ENCODE measurements at regions not wholly inside any gene's neighbourhood (a gene's known extent, or its start where the extent isn't known, plus 50 kb on each side); places are given as distances from the start of the nearest gene placed in this dataset.

DNA sequence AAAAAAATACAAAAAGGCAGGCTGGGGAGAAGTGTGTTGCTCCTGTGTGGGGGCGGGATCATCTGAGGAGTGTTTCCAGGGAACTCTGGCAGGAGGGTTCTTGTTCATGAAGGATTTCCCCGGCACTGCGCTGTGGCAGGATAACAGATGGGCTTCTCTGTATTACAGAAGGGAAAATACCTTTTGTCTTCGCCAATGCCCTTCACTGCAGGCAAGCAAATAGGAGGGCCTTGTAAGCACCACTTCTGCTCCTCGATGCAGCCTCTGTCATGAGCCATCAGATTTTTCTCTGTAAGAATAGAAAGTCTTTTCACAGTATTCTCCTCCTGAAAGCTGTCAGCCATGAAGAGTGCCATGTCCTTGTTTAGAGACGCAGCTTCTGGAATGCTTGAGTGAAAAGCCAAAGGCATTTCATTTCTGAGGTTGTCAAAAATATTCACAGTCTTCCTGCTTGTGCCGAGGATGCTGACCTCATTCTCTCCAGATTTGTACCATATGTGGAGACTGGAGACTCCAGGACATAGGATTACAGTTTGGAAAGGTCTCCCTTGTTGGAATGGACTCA lies 294.0 kb downstream of the YTHDC2 start:
- intact Hi-C loops (cut with DNase I; ENCODE audit: low total_unique reads), result no loop called here
- no peak overlapping the region for H3K27ac ChIP-seq
- H3K4me1 ChIP-seq, result no peaks in the 10 kb centered on the region
- no peaks in the 10 kb centered on the region for H3K9me3 ChIP-seq
- in situ Hi-C loops (cut with MboI; ENCODE audit: low sequenced_read_pairs in 4 of 4), result no loop called here
- ATAC-seq (no peak), DNase-seq (no peak)
- no peak overlapping the region for H3K4me3 ChIP-seq
- no peaks in the 10 kb centered on the region for H3K36me3 ChIP-seq
- H3K27me3 ChIP-seq, result no peaks in the 10 kb centered on the region
- no peak for TF ChIP-seq POLR2A (IDR thresholded peaks at IDR 0.05)
- TF ChIP-seq, protein P1, sequence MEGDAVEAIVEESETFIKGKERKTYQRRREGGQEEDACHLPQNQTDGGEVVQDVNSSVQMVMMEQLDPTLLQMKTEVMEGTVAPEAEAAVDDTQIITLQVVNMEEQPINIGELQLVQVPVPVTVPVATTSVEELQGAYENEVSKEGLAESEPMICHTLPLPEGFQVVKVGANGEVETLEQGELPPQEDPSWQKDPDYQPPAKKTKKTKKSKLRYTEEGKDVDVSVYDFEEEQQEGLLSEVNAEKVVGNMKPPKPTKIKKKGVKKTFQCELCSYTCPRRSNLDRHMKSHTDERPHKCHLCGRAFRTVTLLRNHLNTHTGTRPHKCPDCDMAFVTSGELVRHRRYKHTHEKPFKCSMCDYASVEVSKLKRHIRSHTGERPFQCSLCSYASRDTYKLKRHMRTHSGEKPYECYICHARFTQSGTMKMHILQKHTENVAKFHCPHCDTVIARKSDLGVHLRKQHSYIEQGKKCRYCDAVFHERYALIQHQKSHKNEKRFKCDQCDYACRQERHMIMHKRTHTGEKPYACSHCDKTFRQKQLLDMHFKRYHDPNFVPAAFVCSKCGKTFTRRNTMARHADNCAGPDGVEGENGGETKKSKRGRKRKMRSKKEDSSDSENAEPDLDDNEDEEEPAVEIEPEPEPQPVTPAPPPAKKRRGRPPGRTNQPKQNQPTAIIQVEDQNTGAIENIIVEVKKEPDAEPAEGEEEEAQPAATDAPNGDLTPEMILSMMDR (IDR thresholded peaks at IDR 0.05 in 4 of 5, conservative IDR thresholded peaks at IDR 0.05 in 1 of 5), result no peak

DNA sequence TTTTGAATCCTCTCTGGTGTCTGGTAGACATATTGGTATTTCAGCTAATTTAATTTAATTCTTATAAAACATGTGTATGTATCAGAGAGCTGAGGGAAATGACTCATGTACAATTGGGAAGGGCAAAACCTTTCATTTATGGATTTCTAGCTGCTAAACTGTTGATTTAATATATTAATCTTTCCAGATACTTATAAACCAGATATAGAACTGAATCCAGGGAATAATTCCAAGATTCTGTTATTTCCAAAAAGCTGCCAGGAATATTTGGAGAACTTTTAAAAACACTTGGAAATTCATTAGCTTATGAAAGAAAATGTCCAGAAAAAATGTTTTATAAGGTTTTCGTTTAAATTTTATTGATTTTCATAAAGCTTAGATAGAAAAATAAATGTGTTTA lies 295.5 kb downstream of the YTHDC2 start:
- Histone ChIP-seq H3K4me1 (no peaks in the 10 kb centered on the region), H3K9me3 (no peaks in the 10 kb centered on the region), H3K27ac (no peak overlapping the region), H3K4me3 (no peak overlapping the region), H3K36me3 (no peaks in the 10 kb centered on the region), H3K27me3 (no peaks in the 10 kb centered on the region)
- in situ Hi-C loops (cut with MboI; ENCODE audit: low sequenced_read_pairs in 4 of 4) (no loop called here), intact Hi-C loops (cut with DNase I; ENCODE audit: low total_unique reads) (no loop called here)
- ATAC-seq, result no peak
- DNase-seq, result no peak
- no peak for TF ChIP-seq POLR2A (IDR thresholded peaks at IDR 0.05)

DNA sequence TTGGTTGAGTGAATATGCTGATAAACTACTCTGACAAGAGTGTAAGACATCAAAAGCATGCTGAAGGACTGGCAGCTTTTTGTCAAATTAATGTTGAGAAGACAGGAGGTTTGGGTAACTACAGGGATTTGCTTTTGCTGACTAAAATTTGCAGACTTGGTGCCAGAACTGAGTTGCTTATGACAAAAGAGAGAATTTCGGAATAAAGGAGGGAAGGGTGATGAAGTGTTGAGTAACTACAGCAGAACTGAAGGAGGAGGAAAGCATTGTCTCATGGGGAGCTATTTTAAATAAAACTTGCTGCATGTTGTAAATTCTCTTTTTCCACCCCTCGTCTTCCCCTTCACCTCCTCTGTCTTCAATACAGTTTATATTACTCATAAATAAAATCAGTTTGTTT lies 296.1 kb downstream of the YTHDC2 start:
- ATAC-seq, result no peak

DNA sequence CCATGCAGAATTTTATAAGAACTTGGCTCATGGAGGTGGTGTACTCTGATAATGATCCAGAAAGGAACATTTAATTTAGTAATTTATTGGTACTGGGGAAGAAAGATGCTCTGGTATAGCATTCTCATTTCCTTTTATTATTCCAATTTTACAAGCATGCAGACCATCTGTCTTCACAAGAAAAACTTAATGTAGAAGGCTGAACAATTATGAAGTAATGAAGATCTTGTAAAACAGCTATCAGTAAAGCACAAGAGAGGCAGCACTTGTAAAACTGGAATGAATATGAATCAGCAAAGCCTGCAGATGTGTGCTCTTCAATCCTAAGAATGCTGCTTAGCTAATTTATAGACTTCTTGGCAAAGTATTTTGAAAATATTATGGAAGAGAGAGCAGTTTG lies 300.0 kb downstream of the YTHDC2 start:
- ATAC-seq, result no peak
- Histone ChIP-seq H3K27me3 (no peaks in the 10 kb centered on the region), H3K27ac (no peak overlapping the region), H3K36me3 (no peaks in the 10 kb centered on the region), H3K9me3 (no peaks in the 10 kb centered on the region), H3K4me3 (no peak overlapping the region), H3K4me1 (no peaks in the 10 kb centered on the region)
- TF ChIP-seq, protein P1 (IDR thresholded peaks at IDR 0.05 in 4 of 5, conservative IDR thresholded peaks at IDR 0.05 in 1 of 5), result no peak
- TF ChIP-seq POLR2A (IDR thresholded peaks at IDR 0.05), result no peak
- DNase-seq, result no peak
- intact Hi-C loops (cut with DNase I; ENCODE audit: low total_unique reads) (no loop called here), in situ Hi-C loops (cut with MboI; ENCODE audit: low sequenced_read_pairs in 4 of 4) (no loop called here)

More for the DNA sequence above, 296.1 kb downstream of the YTHDC2 start:
- intact Hi-C loops (cut with DNase I; ENCODE audit: low total_unique reads), result no loop called here
- H3K27ac ChIP-seq, result no peak overlapping the region
- no peaks in the 10 kb centered on the region for H3K4me1 ChIP-seq
- H3K9me3 ChIP-seq, result no peaks in the 10 kb centered on the region
- H3K4me3 ChIP-seq, result no peak overlapping the region
- H3K36me3 ChIP-seq, result no peaks in the 10 kb centered on the region
- no peak for DNase-seq
- in situ Hi-C loops (cut with MboI; ENCODE audit: low sequenced_read_pairs in 4 of 4), result no loop called here
- no peak for TF ChIP-seq POLR2A (IDR thresholded peaks at IDR 0.05)
- TF ChIP-seq, protein P1 (IDR thresholded peaks at IDR 0.05 in 4 of 5, conservative IDR thresholded peaks at IDR 0.05 in 1 of 5), result no peak
- no peaks in the 10 kb centered on the region for H3K27me3 ChIP-seq

DNA sequence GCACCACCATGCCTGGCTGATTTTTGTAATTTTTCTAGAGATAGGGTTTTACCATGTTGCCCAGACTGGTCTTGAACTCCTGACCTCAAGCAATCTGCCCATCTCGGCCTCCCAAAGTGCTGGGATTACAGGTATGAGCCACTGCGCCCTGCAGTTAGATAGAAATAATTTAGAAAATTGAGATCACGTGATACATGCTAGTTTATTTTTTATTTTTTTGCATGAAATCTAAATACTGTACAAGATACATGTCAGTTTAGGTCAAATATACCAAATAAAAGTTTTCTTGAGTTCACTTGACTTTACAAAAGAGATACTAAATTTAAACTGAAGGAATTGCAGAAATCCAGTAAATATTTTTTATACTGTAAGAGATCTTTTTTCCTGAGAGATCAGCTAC lies 304.2 kb downstream of the YTHDC2 start:
- ATAC-seq (no peak), DNase-seq (no peak)
- Histone ChIP-seq H3K27ac (no peak overlapping the region), H3K9me3 (no peaks in the 10 kb centered on the region), H3K27me3 (no peaks in the 10 kb centered on the region), H3K4me1 (no peaks in the 10 kb centered on the region), H3K36me3 (no peaks in the 10 kb centered on the region), H3K4me3 (no peak overlapping the region)
- in situ Hi-C loops (cut with MboI; ENCODE audit: low sequenced_read_pairs in 4 of 4), result no loop called here
- TF ChIP-seq, protein P1 (IDR thresholded peaks at IDR 0.05 in 4 of 5, conservative IDR thresholded peaks at IDR 0.05 in 1 of 5), result no peak
- no peak for TF ChIP-seq POLR2A (IDR thresholded peaks at IDR 0.05)
- intact Hi-C loops (cut with DNase I; ENCODE audit: low total_unique reads), result no loop called here
